ENCODE measurements at regions not wholly inside any gene's neighbourhood (a gene's known extent, or its start where the extent isn't known, plus 50 kb on each side); places are given as distances from the start of the nearest gene placed in this dataset.

- no peak overlapping the region for H3K4me3 ChIP-seq (ENCODE audit: low read depth, low read length)
- no peak for DNase-seq (ENCODE audit: low read depth)
- no peak for TF ChIP-seq CTCF (IDR thresholded peaks at IDR 0.05; ENCODE audit: insufficient read depth, low read length, poor library complexity, severe bottlenecking)
- no peaks in the 10 kb centered on the region for H3K27me3 ChIP-seq (ENCODE audit: control insufficient read depth, insufficient read depth, low read length)
- no peaks in the 10 kb centered on the region for H3K36me3 ChIP-seq (ENCODE audit: control insufficient read depth, insufficient read depth, low read length)
Measured at GRCh38 chr2:144161061-144161460, 358.9 kb downstream of the ZEB2 start.

GRCh38 chr2:144159240-144159639 lies 360.7 kb downstream of the ZEB2 start:
- H3K27me3 ChIP-seq (ENCODE audit: control insufficient read depth, insufficient read depth, low read length) = no peaks in the 10 kb centered on the region
- no peak overlapping the region for H3K4me3 ChIP-seq (ENCODE audit: low read depth, low read length)
- no peak for TF ChIP-seq CTCF (IDR thresholded peaks at IDR 0.05; ENCODE audit: insufficient read depth, low read length, poor library complexity, severe bottlenecking)
- DNase-seq (ENCODE audit: low read depth) = no peak
- H3K36me3 ChIP-seq (ENCODE audit: control insufficient read depth, insufficient read depth, low read length) = no peaks in the 10 kb centered on the region

- DNase-seq (ENCODE audit: low read depth) = no peak
- Histone ChIP-seq H3K4me3 (ENCODE audit: low read depth, low read length) (no peak overlapping the region), H3K36me3 (ENCODE audit: control insufficient read depth, insufficient read depth, low read length) (no peaks in the 10 kb centered on the region), H3K27me3 (ENCODE audit: control insufficient read depth, insufficient read depth, low read length) (no peaks in the 10 kb centered on the region)
- no peak for TF ChIP-seq CTCF (IDR thresholded peaks at IDR 0.05; ENCODE audit: insufficient read depth, low read length, poor library complexity, severe bottlenecking)
Measured at GRCh38 chr2:144158096-144158495, 361.8 kb downstream of the ZEB2 start.

- H3K27me3 ChIP-seq (ENCODE audit: control insufficient read depth, insufficient read depth, low read length) = no peaks in the 10 kb centered on the region
- TF ChIP-seq CTCF (IDR thresholded peaks at IDR 0.05; ENCODE audit: insufficient read depth, low read length, poor library complexity, severe bottlenecking) = no peak
- H3K4me3 ChIP-seq (ENCODE audit: low read depth, low read length) = no peak overlapping the region
- H3K36me3 ChIP-seq (ENCODE audit: control insufficient read depth, insufficient read depth, low read length) = no peaks in the 10 kb centered on the region
- DNase-seq (ENCODE audit: low read depth) = no peak
Measured at GRCh38 chr2:144156736-144157640, 362.9 kb downstream of the ZEB2 start.

GRCh38 chr2:144154205-144154604 lies 365.7 kb downstream of the ZEB2 start:
- H3K4me3 ChIP-seq (ENCODE audit: low read depth, low read length) = no peak overlapping the region
- no peaks in the 10 kb centered on the region for H3K27me3 ChIP-seq (ENCODE audit: control insufficient read depth, insufficient read depth, low read length)
- no peaks in the 10 kb centered on the region for H3K36me3 ChIP-seq (ENCODE audit: control insufficient read depth, insufficient read depth, low read length)
- TF ChIP-seq CTCF (IDR thresholded peaks at IDR 0.05; ENCODE audit: insufficient read depth, low read length, poor library complexity, severe bottlenecking) = no peak
- DNase-seq (ENCODE audit: low read depth) = no peak
